ENCODE measurements at regions not wholly inside any gene's neighbourhood (a gene's known extent, or its start where the extent isn't known, plus 50 kb on each side); places are given as distances from the start of the nearest gene placed in this dataset.

DNA sequence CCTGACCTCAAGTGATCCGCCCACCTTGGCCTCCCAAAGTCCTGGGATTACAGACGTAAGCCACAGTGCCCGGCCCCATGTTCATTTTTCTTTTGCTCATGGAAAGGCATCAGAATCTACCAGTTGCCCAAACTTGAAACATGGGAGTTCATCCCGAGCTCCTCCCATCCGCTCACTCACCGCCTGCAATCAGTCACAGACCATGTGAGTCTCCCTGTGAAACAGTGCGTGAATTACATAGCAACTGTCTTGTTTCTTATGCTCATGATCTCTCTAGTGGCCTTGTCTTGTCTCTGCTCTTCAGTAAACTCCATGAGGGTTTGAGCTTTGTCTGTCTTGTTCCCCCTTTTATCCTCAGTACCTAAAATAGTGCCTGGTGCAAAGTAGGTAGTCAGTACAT is 52.1 kb upstream of the TNRC6A start:
- H3K36me3 ChIP-seq (ENCODE audit: control insufficient read depth in 2 of 2, insufficient read depth in 2 of 2, low read length in 1 of 2): no peaks in the 10 kb centered on the region
- no peak overlapping the region for H3K27ac ChIP-seq (ENCODE audit: control insufficient read depth, insufficient read depth)
- FAIRE-seq: no peak
- WGBS (ENCODE audit: insufficient coverage, insufficient replicate concordance, low lambda C conversion rate, missing lambda C conversion rate): 69% methylated on average over 7 of the region's 7 CpGs
- BruUV-seq (replicated peaks): no TSS peak
- no peaks in the 10 kb centered on the region for H4K20me1 ChIP-seq (ENCODE audit: control insufficient read depth, insufficient read depth)
- no peak overlapping the region for H3K4me2 ChIP-seq (ENCODE audit: control insufficient read depth, insufficient read depth)
- H3K9me3 ChIP-seq (replicated peaks; ENCODE audit: control insufficient read depth, insufficient read depth, low read length): no peaks in the 10 kb centered on the region
- intact Hi-C loops (cut with micrococcal nuclease; ENCODE audit: unreplicated experiment): no loop called here
- no peak overlapping the region for H3K9ac ChIP-seq (ENCODE audit: control insufficient read depth, insufficient read depth, low read length)
- ChIA-PET POLR2A (interaction anchor here (1.2 kb wide), 1 partner anchor 11 kb away, joined by 3 read pairs; no protein-coding TSS in a partner anchor), RAD21 (ENCODE audit: unreplicated experiment) (no interaction called here), CTCF (interaction anchor here (0.7 kb wide), 2 partner anchors 64 to 423 kb away, joined by 3 read pairs; no protein-coding TSS in a partner anchor), SMC1A (ENCODE audit: uncharacterized antibody, unreplicated experiment) (no interaction called here)
- TF ChIP-seq HDAC2 (IDR thresholded peaks at IDR 0.05) (no peak), SREBF1 (IDR thresholded peaks at IDR 0.05; ENCODE audit: low read length) (no peak), RBBP5 (conservative IDR thresholded peaks at IDR 0.05) (no peak), IRF4 (IDR thresholded peaks at IDR 0.05; ENCODE audit: low read depth, low read length) (no peak), CHD4 (IDR thresholded peaks at IDR 0.05) (no peak), EP300 (IDR thresholded peaks at IDR 0.05; ENCODE audit: borderline replicate concordance in 1 of 2, control insufficient read depth in 1 of 2, low read depth in 2 of 2, low read length in 2 of 2) (no peak), SREBF2 (IDR thresholded peaks at IDR 0.05; ENCODE audit: low read length) (no peak), LARP7 (IDR thresholded peaks at IDR 0.05) (no peak)
- TF ChIP-seq, protein P1, sequence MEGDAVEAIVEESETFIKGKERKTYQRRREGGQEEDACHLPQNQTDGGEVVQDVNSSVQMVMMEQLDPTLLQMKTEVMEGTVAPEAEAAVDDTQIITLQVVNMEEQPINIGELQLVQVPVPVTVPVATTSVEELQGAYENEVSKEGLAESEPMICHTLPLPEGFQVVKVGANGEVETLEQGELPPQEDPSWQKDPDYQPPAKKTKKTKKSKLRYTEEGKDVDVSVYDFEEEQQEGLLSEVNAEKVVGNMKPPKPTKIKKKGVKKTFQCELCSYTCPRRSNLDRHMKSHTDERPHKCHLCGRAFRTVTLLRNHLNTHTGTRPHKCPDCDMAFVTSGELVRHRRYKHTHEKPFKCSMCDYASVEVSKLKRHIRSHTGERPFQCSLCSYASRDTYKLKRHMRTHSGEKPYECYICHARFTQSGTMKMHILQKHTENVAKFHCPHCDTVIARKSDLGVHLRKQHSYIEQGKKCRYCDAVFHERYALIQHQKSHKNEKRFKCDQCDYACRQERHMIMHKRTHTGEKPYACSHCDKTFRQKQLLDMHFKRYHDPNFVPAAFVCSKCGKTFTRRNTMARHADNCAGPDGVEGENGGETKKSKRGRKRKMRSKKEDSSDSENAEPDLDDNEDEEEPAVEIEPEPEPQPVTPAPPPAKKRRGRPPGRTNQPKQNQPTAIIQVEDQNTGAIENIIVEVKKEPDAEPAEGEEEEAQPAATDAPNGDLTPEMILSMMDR (IDR thresholded peaks at IDR 0.05 in 2 of 3, conservative IDR thresholded peaks at IDR 0.05 in 1 of 3; ENCODE audit: control insufficient read depth in 2 of 3, extremely low read depth in 1 of 3, insufficient read depth in 1 of 3, low read depth in 3 of 3, low read length in 3 of 3): no peak
- TF ChIP-seq, protein P2, sequence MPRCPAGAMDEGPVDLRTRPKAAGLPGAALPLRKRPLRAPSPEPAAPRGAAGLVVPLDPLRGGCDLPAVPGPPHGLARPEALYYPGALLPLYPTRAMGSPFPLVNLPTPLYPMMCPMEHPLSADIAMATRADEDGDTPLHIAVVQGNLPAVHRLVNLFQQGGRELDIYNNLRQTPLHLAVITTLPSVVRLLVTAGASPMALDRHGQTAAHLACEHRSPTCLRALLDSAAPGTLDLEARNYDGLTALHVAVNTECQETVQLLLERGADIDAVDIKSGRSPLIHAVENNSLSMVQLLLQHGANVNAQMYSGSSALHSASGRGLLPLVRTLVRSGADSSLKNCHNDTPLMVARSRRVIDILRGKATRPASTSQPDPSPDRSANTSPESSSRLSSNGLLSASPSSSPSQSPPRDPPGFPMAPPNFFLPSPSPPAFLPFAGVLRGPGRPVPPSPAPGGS (IDR thresholded peaks at IDR 0.05; ENCODE audit: borderline replicate concordance, insufficient read depth, low read depth, low read length, poor library complexity, severe bottlenecking): no peak
- TF ChIP-seq, protein P3, sequence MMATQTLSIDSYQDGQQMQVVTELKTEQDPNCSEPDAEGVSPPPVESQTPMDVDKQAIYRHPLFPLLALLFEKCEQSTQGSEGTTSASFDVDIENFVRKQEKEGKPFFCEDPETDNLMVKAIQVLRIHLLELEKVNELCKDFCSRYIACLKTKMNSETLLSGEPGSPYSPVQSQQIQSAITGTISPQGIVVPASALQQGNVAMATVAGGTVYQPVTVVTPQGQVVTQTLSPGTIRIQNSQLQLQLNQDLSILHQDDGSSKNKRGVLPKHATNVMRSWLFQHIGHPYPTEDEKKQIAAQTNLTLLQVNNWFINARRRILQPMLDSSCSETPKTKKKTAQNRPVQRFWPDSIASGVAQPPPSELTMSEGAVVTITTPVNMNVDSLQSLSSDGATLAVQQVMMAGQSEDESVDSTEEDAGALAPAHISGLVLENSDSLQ (IDR thresholded peaks at IDR 0.05): no peak
- H2AFZ ChIP-seq (ENCODE audit: control insufficient read depth, low read depth, low read length): no peak overlapping the region
- H3K27me3 ChIP-seq (replicated peaks in 1 of 2; ENCODE audit: control insufficient read depth in 2 of 2, insufficient read depth in 2 of 2, low read length in 1 of 2): no peaks in the 10 kb centered on the region
- in situ Hi-C loops (cut with MboI): no loop called here
- H3K4me1 ChIP-seq (ENCODE audit: control insufficient read depth, insufficient read depth, low read length): no peaks in the 10 kb centered on the region
- DNase-seq (ENCODE audit: low read depth, low spot score): no peak
- ATAC-seq: no peak; the same call in 2 of the 3 replicates
- no peaks in the 10 kb centered on the region for H3K79me2 ChIP-seq (ENCODE audit: control insufficient read depth, insufficient read depth, low read length)
- H3K4me3 ChIP-seq: no peak overlapping the region

Measured in GM12878 (cell line).